Endothelial cell of umbilical vein (primary cell): ENCODE measurements at regions not wholly inside any gene's neighbourhood (a gene's known extent, or its start where the extent isn't known, plus 50 kb on each side); places are given as distances from the start of the nearest gene placed in this dataset.

Experiments used
- EZH2 ChIP-seq: IDR thresholded peaks from 2 replicates; pipeline ENCODE4 v1.6.1; 2012; ENCODE audit warnings: borderline replicate concordance, low read depth, mild to moderate bottlenecking, moderate library complexity, low read length, inconsistent platforms; ENCODE audit not compliant: severe bottlenecking
- GATA2 ChIP-seq: IDR thresholded peaks from 2 replicates; pipeline ENCODE4 v1.7.0; 2011; ENCODE audit warnings: low read depth, mild to moderate bottlenecking, moderate library complexity, mixed read lengths, low read length; ENCODE audit not compliant: insufficient read length, insufficient read depth
- JUN ChIP-seq: IDR thresholded peaks from 2 replicates; pipeline ENCODE4 v1.6.1; 2011; ENCODE audit warnings: borderline replicate concordance, low read depth; ENCODE audit not compliant: insufficient read length, insufficient read depth
- POLR2A ChIP-seq: IDR thresholded peaks from 2 replicates; pipeline ENCODE4 v1.6.1; 2012; ENCODE audit warnings: low read depth, mild to moderate bottlenecking, control low read depth, low read length
- POLR2AphosphoS5 ChIP-seq: IDR thresholded peaks from 2 replicates; pipeline ENCODE4 v1.6.1; 2012; ENCODE audit warnings: low read depth, mild to moderate bottlenecking, control low read depth, low read length, moderate library complexity; ENCODE audit not compliant: insufficient read depth
- TF ChIP-seq, protein P1 (sequence below), 2 donors: IDR thresholded peaks; 1 replicate in 1 of 2; 2 replicates in 1 of 2; pipeline ENCODE4 v1.5.1; 2011; ENCODE audit warnings: low read length in 2 of 2, mild to moderate bottlenecking in 2 of 2, moderate library complexity in 2 of 2, control low read depth in 1 of 2, inconsistent platforms in 1 of 2, low read depth in 1 of 2; ENCODE audit not compliant: insufficient read depth in 1 of 2; ENCODE audit errors: extremely low read depth in 1 of 2
- TF ChIP-seq, protein P2 (sequence below): IDR thresholded peaks from 2 replicates; pipeline ENCODE4 v1.6.1; 2011; ENCODE audit not compliant: insufficient read depth, insufficient read length

DNA sequence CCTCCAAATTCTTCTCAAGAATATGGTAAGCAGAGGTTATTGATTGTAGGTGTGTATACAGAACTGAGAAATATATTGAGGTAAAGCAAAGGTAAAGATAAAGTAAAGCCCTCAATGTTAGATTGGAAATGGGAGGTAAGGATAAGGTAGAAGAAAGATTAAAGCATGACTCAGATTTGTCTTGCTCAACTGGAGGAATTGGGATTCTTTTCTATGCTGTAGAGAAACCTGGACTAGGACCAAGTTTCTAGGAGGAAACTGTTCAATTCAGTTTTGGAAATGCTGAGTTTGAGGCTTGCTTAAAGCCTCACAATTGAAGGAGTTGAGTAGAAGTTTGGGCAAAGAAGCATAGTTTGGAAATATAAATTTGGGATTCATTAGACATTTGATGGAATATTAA is 634.0 kb upstream of the PTCHD4 start:
- TF ChIP-seq, protein P1, sequence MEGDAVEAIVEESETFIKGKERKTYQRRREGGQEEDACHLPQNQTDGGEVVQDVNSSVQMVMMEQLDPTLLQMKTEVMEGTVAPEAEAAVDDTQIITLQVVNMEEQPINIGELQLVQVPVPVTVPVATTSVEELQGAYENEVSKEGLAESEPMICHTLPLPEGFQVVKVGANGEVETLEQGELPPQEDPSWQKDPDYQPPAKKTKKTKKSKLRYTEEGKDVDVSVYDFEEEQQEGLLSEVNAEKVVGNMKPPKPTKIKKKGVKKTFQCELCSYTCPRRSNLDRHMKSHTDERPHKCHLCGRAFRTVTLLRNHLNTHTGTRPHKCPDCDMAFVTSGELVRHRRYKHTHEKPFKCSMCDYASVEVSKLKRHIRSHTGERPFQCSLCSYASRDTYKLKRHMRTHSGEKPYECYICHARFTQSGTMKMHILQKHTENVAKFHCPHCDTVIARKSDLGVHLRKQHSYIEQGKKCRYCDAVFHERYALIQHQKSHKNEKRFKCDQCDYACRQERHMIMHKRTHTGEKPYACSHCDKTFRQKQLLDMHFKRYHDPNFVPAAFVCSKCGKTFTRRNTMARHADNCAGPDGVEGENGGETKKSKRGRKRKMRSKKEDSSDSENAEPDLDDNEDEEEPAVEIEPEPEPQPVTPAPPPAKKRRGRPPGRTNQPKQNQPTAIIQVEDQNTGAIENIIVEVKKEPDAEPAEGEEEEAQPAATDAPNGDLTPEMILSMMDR (IDR thresholded peaks at IDR 0.05; ENCODE audit: extremely low read depth in 1 of 2, insufficient read depth in 1 of 2, low read depth in 1 of 2, low read length in 2 of 2) = no peak
- TF ChIP-seq EZH2 (no peak), POLR2AphosphoS5 (no peak), JUN (no peak), POLR2A (no peak), GATA2 (no peak)
- TF ChIP-seq, protein P2, sequence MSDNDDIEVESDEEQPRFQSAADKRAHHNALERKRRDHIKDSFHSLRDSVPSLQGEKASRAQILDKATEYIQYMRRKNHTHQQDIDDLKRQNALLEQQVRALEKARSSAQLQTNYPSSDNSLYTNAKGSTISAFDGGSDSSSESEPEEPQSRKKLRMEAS = no peak
